ENCODE measurements at regions not wholly inside any gene's neighbourhood (a gene's known extent, or its start where the extent isn't known, plus 50 kb on each side); places are given as distances from the start of the nearest gene placed in this dataset.

DNA sequence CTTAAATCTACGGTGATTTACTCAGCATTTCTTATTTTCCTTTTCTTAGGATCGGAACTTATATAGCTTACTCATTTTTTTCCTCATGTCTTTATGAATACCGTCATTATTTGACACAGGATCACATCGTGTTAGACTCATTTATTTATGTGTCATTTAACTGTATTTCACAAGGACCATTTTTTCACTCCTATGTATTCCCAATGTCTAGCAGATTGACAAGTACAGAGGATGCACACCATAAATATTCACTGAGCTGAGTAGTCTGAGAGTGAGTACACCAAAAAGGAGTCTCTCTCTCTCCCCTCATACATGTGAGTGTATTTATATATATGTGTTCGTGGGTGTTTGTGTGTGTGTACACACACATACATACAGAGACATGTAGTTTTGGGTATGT lies 573.5 kb downstream of the RNF144A start:
- TF ChIP-seq POLR2A (IDR thresholded peaks at IDR 0.05), result no peak
- TF ChIP-seq, protein P1, sequence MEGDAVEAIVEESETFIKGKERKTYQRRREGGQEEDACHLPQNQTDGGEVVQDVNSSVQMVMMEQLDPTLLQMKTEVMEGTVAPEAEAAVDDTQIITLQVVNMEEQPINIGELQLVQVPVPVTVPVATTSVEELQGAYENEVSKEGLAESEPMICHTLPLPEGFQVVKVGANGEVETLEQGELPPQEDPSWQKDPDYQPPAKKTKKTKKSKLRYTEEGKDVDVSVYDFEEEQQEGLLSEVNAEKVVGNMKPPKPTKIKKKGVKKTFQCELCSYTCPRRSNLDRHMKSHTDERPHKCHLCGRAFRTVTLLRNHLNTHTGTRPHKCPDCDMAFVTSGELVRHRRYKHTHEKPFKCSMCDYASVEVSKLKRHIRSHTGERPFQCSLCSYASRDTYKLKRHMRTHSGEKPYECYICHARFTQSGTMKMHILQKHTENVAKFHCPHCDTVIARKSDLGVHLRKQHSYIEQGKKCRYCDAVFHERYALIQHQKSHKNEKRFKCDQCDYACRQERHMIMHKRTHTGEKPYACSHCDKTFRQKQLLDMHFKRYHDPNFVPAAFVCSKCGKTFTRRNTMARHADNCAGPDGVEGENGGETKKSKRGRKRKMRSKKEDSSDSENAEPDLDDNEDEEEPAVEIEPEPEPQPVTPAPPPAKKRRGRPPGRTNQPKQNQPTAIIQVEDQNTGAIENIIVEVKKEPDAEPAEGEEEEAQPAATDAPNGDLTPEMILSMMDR (IDR thresholded peaks at IDR 0.05 in 4 of 5, conservative IDR thresholded peaks at IDR 0.05 in 1 of 5), result no peak
